Natural killer cell (primary cell): ENCODE measurements at regions not wholly inside any gene's neighbourhood (a gene's known extent, or its start where the extent isn't known, plus 50 kb on each side); places are given as distances from the start of the nearest gene placed in this dataset.

ENCODE experiments used
- ATAC-seq, 3 donors: fragments of 150-1000 bp in 2 of 3; fragments of 200-7000 bp in 1 of 3; cut with Tn5 transposase; 1 replicate in 1 of 3; 2 replicates in 2 of 3; pipeline ENCODE4 v1.10.0; 2021; ENCODE audit warnings: mild to moderate bottlenecking in 2 of 3, moderate library complexity in 2 of 3
- DNase-seq, 2 donors: peaks; one replicate each; pipeline versions ENCODE4 v3.0.0 to v3.0.0-alpha.2; 2013 to 2021; ENCODE audit warnings: mixed read lengths in 1 of 2
- H3K27ac ChIP-seq: one replicate; pipeline ENCODE4 v1.5.1; 2013; ENCODE audit warnings: mild to moderate bottlenecking, low read length
- H3K27me3 ChIP-seq: one replicate; pipeline ENCODE4 v1.6.1; 2013; ENCODE audit warnings: low read length; ENCODE audit not compliant: control insufficient read depth, insufficient read depth
- H3K36me3 ChIP-seq: one replicate; pipeline ENCODE4 v1.6.1; 2013; ENCODE audit warnings: low read length; ENCODE audit not compliant: control insufficient read depth, insufficient read depth
- H3K4me1 ChIP-seq: one replicate; pipeline ENCODE4 v1.6.1; 2013; ENCODE audit warnings: low read length; ENCODE audit not compliant: control insufficient read depth, insufficient read depth
- H3K4me3 ChIP-seq: one replicate; pipeline ENCODE4 v1.5.1; 2013; ENCODE audit warnings: low read length
- H3K9me3 ChIP-seq: one replicate; pipeline ENCODE4 v1.6.1; 2013; ENCODE audit warnings: low read length; ENCODE audit not compliant: control insufficient read depth, insufficient read depth
- H3K27ac Mint-ChIP-seq, 2 donors: one replicate each; pipeline ENCODE4 v1.8.0; 2022; ENCODE audit warnings: mild to moderate bottlenecking in 2 of 2, mixed read lengths in 2 of 2, moderate library complexity in 1 of 2
- H3K27me3 Mint-ChIP-seq, 2 donors: one replicate each; pipeline ENCODE4 v1.8.0; 2022; ENCODE audit warnings: low read depth in 2 of 2, mixed read lengths in 2 of 2
- H3K36me3 Mint-ChIP-seq: one replicate; pipeline ENCODE4 v1.8.0; 2022; ENCODE audit warnings: mixed read lengths
- H3K4me1 Mint-ChIP-seq, 2 donors: one replicate each; pipeline ENCODE4 v1.8.0; 2022; ENCODE audit warnings: mixed read lengths in 2 of 2
- H3K4me3 Mint-ChIP-seq: one replicate; pipeline ENCODE4 v1.8.0; 2022; ENCODE audit warnings: mild to moderate bottlenecking, moderate library complexity, mixed read lengths
- H3K9me3 Mint-ChIP-seq, 2 donors: one replicate each; pipeline ENCODE4 v1.8.0; 2022; ENCODE audit warnings: mixed read lengths in 2 of 2
- WGBS: methylation state at CpG from one replicate; pipeline ENCODE4 v1.1.7; 2013; ENCODE audit warnings: missing lambda C conversion rate; ENCODE audit not compliant: insufficient coverage; 5-methylcytosine and 5-hydroxymethylcytosine counted together
- intact Hi-C: fragments of 100-400 bp; cut with micrococcal nuclease; formaldehyde crosslinking; loops from one replicate; pipeline ENCODE4 v1.14.2; 2022
- TF ChIP-seq, protein P1 (sequence below): fragments of 200-600 bp; IDR thresholded peaks from one replicate; pipeline ENCODE4 v1.8.0; 2022; ENCODE audit warnings: antibody characterized with exemption

DNA sequence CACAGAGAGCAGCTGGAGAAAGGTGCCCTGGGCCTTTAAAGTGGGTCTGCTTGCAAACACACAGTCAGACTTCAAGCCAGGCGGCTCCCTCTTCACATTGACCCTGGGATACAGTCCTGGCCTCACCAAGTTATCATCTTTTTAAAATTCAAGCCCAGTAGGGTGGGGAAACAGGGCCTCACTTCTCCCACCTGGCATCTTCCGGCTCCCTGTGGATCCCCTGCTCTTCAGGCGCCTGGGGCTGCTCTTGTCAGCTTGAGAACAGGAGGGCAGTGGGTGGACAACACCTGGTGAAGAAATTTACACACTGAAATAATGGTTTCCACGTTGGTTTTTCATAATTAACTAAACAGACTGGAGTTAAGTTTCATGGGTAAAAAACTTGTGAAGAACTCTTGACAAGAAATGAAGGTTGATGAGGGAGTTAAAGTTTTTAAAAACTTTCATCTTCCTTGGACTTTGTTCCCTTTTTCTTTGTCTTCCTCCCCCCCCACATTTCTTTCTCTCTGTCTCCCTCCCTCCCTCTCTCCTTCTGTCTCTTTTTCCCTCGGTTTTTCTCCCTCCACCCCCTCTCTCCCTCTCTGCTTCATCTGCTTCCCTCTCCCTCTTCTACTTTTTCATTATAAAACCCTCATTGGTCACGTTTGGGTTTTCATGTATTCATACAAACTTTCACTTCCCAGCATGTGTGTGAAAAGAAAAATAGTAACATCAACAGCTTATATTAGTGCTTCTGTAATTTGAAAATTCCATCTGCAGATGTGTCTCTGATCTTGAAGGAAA, 219.6 kb downstream of the DMRT2 start:
- TF ChIP-seq, protein P1, sequence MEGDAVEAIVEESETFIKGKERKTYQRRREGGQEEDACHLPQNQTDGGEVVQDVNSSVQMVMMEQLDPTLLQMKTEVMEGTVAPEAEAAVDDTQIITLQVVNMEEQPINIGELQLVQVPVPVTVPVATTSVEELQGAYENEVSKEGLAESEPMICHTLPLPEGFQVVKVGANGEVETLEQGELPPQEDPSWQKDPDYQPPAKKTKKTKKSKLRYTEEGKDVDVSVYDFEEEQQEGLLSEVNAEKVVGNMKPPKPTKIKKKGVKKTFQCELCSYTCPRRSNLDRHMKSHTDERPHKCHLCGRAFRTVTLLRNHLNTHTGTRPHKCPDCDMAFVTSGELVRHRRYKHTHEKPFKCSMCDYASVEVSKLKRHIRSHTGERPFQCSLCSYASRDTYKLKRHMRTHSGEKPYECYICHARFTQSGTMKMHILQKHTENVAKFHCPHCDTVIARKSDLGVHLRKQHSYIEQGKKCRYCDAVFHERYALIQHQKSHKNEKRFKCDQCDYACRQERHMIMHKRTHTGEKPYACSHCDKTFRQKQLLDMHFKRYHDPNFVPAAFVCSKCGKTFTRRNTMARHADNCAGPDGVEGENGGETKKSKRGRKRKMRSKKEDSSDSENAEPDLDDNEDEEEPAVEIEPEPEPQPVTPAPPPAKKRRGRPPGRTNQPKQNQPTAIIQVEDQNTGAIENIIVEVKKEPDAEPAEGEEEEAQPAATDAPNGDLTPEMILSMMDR = no peak
- Mint-ChIP-seq H3K9me3 (peaks cover 0 to 4% of the 10 kb centered on the region in 2 donors), H3K4me1 (peaks cover 6% of the 10 kb centered on the region in 2 donors), H3K4me3 (no peak overlapping the region), H3K27ac (no peak overlapping the region), H3K27me3 (peaks cover 0 to 7% of the 10 kb centered on the region in 2 donors), H3K36me3 (no peaks in the 10 kb centered on the region)
- H3K27ac ChIP-seq = no peak overlapping the region
- H3K36me3 ChIP-seq = no peaks in the 10 kb centered on the region
- ATAC-seq (no peak), DNase-seq (no peak)
- no peak overlapping the region for H3K4me3 ChIP-seq
- no peaks in the 10 kb centered on the region for H3K9me3 ChIP-seq
- H3K27me3 ChIP-seq = no peaks in the 10 kb centered on the region
- H3K4me1 ChIP-seq = no peaks in the 10 kb centered on the region
- 59% methylated on average over 5 of the region's 6 CpGs for WGBS
- intact Hi-C loops = no loop called here

DNA sequence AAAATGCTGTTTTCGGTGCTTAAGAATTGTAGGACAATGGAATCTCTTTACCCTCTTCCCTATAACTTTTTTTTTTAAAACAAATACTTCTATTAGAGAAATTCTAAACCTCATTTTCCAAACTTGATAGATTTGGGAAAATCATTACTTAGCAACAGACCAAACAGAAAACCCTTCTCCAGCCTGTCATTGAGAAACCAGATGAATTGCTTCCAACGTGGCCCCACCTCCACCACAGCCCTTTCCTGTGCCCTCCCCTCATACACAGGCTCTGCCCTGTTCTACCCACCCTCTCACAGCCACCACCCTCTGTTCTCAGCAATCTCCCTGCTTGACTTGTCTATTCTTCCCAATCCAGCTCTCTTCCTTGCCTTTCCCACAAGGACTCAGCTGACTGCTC, 221.2 kb downstream of the DMRT2 start:
- Histone ChIP-seq H3K36me3 (no peaks in the 10 kb centered on the region), H3K27me3 (no peaks in the 10 kb centered on the region), H3K4me3 (no peak overlapping the region), H3K9me3 (no peaks in the 10 kb centered on the region), H3K4me1 (no peaks in the 10 kb centered on the region), H3K27ac (no peak overlapping the region)
- no peaks in the 10 kb centered on the region for H3K36me3 Mint-ChIP-seq
- intact Hi-C loops = no loop called here
- DNase-seq (no peak), ATAC-seq (no peak)
- no peak overlapping the region for H3K4me3 Mint-ChIP-seq
- H3K27ac Mint-ChIP-seq = no peak overlapping the region
- TF ChIP-seq, protein P1 = no peak
- H3K27me3 Mint-ChIP-seq = peaks cover 0 to 7% of the 10 kb centered on the region in 2 donors
- 50% methylated on average over 2 of the region's 2 CpGs for WGBS
- H3K4me1 Mint-ChIP-seq = peaks cover 6% of the 10 kb centered on the region in 2 donors
- peaks cover 0 to 4% of the 10 kb centered on the region in 2 donors for H3K9me3 Mint-ChIP-seq

DNA sequence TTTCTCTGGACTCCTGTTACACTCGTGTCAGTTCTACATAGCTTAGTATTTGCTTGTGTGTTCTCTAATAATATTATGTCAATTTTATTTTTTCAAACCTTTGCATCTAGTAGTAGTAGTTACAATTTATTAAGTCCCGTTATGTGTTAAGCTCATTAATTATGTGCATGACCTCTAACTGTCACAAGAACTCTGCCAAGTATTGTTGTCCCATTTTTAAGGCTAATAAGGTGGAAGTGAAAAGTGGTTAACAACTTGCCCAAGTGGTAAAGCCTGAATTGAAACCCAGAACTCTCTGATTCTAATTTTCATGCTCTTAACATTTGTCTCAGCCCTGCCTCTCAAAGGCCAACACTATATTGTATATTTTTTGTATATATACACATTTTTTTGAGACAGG, 221.6 kb downstream of the DMRT2 start:
- Histone ChIP-seq H3K4me1 (no peaks in the 10 kb centered on the region), H3K27me3 (no peaks in the 10 kb centered on the region), H3K4me3 (no peak overlapping the region), H3K36me3 (no peaks in the 10 kb centered on the region), H3K9me3 (no peaks in the 10 kb centered on the region), H3K27ac (no peak overlapping the region)
- no CpG with 5 or more reads among the region's 2 CpGs for WGBS
- Mint-ChIP-seq H3K4me1 (peaks cover 6% of the 10 kb centered on the region in 2 donors), H3K27me3 (peaks cover 0 to 7% of the 10 kb centered on the region in 2 donors), H3K27ac (no peak overlapping the region), H3K36me3 (no peaks in the 10 kb centered on the region), H3K4me3 (no peak overlapping the region), H3K9me3 (peaks cover 0 to 4% of the 10 kb centered on the region in 2 donors)
- TF ChIP-seq, protein P1 = no peak
- DNase-seq = no peak
- intact Hi-C loops = no loop called here
- ATAC-seq = no peak

DNA sequence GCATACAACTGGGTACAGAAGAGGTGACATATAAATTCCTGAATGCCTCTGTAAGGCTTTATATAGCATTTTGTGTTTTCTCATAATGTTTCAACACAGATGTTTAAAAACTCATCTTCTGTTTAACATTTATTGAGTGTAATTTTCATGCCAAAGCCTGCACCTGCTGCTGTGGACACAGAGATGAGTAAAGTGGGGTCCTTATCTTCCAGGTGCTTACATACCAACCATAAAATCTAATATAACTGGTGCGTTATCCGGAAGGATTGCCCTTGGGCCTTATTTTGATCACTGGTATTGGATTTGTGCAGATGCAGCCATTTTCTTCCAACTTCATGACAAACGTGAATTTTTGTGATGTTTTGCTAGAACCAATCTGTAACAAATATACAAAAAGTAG, 222.3 kb downstream of the DMRT2 start:
- WGBS = 91% methylated on average over 2 of the region's 3 CpGs
- Mint-ChIP-seq H3K4me1 (peaks cover 6% of the 10 kb centered on the region in 2 donors), H3K27ac (no peak overlapping the region), H3K9me3 (peaks cover 0 to 4% of the 10 kb centered on the region in 2 donors), H3K27me3 (peaks cover 0 to 7% of the 10 kb centered on the region in 2 donors), H3K4me3 (no peak overlapping the region), H3K36me3 (no peaks in the 10 kb centered on the region)
- DNase-seq = no peak
- Histone ChIP-seq H3K9me3 (no peaks in the 10 kb centered on the region), H3K4me1 (no peaks in the 10 kb centered on the region), H3K27ac (no peak overlapping the region), H3K4me3 (no peak overlapping the region), H3K36me3 (no peaks in the 10 kb centered on the region), H3K27me3 (no peaks in the 10 kb centered on the region)
- ATAC-seq = no peak
- TF ChIP-seq, protein P1 = no peak
- intact Hi-C loops = no loop called here
